GM12892 (cell line): ENCODE measurements at regions not wholly inside any gene's neighbourhood (a gene's known extent, or its start where the extent isn't known, plus 50 kb on each side); places are given as distances from the start of the nearest gene placed in this dataset.

ENCODE experiments used
- POLR2A ChIP-seq: IDR thresholded peaks from 2 replicates; pipeline ENCODE4 v1.6.1; 2011; ENCODE audit warnings: low read depth, low read length, control low read depth
- TAF1 ChIP-seq: IDR thresholded peaks from 2 replicates; pipeline ENCODE4 v1.6.1; 2011; ENCODE audit warnings: low read depth, mild to moderate bottlenecking, control low read depth, low read length, borderline replicate concordance

DNA sequence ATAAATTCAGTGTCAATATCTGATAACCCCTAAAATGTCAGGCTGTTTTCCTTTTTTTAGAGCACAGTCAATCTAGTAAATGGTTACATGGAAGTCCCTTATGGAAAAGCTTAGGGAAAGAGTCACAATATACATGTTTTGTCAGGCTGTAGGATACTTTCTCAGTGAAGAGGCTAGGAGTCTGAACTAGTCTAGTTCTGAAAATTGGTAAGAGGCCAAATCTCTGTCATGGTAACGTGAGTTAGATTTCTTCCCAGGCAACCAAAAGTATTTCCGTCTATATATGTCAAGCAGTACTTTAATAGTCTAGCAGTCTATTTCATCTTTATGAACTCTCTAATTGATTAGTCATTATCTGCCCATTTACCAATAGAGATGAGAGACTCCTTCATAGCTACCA lies 215.9 kb upstream of the LRRC3B start:
- TF ChIP-seq POLR2A: no peak
- no peak for TF ChIP-seq TAF1
